MM.1S (cell line): ENCODE measurements at regions not wholly inside any gene's neighbourhood (a gene's known extent, or its start where the extent isn't known, plus 50 kb on each side); places are given as distances from the start of the nearest gene placed in this dataset.

Experiments
- CTCF ChIP-seq: fragments of 300-600 bp; sonication (generic); IDR thresholded peaks from 2 replicates; pipeline ENCODE4 v1.5.1; 2016; ENCODE audit warnings: antibody characterized with exemption, low read length, mixed read lengths
- EZH2phosphoT487 ChIP-seq: fragments of 300-600 bp; sonication (generic); IDR thresholded peaks from 2 replicates; pipeline ENCODE4 v1.6.1; 2018; ENCODE audit warnings: antibody characterized with exemption, low read length

DNA sequence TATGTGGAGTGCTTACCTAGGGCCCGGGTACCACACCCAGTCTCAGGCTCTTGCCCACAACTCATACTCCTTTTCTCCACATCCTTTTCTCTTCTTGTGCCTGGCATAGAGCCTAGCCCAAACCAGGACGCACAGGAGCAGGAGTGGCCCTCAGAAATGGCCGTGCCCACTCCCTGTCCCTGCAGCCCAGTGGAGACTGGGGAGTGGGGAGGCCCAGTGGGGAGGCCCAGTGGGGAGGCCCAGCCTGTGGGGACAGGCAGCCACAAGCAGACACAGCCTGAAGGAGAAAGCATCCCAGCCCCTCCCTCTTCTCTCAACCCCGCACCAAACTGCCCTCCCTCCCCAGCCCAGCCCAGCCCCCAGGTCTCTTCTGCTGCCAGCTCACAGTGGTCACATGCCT is 196.8 kb downstream of the KIF26A start:
- TF ChIP-seq CTCF = no peak
- no peak for TF ChIP-seq EZH2phosphoT487
